Hepatic stellate cell (primary cell): ENCODE measurements at regions not wholly inside any gene's neighbourhood (a gene's known extent, or its start where the extent isn't known, plus 50 kb on each side); places are given as distances from the start of the nearest gene placed in this dataset.
A peak's percentile ranks its signal among the peaks of the same experiment; 100 is the strongest.

Experiments used
- DNase-seq: peaks from one replicate; pipeline ENCODE4 v3.0.0; 2011; ENCODE audit warnings: low spot score

GRCh38 chrX:68927178-68927577 is 98.4 kb downstream of the EFNB1 start:
- no peak for DNase-seq

- no peak for DNase-seq
Observed at GRCh38 chrX:68923147-68923546, 94.3 kb downstream of the EFNB1 start.

- DNase-seq, result no peak
Observed at GRCh38 chrX:68922013-68922412, 93.2 kb downstream of the EFNB1 start.

GRCh38 chrX:68920561-68920960 is 91.7 kb downstream of the EFNB1 start:
- no peak for DNase-seq

GRCh38 chrX:68919707-68920106 is 90.9 kb downstream of the EFNB1 start:
- no peak for DNase-seq

- DNase-seq, result no peak
Observed at GRCh38 chrX:68918202-68918601, 89.4 kb downstream of the EFNB1 start.

- no peak for DNase-seq
Observed at GRCh38 chrX:68917799-68918198, 89.0 kb downstream of the EFNB1 start.

GRCh38 chrX:68916891-68917290 is 88.1 kb downstream of the EFNB1 start:
- DNase-seq, result no peak

GRCh38 chrX:68915778-68916177 is 87.0 kb downstream of the EFNB1 start:
- no peak for DNase-seq

GRCh38 chrX:68914479-68914946 is 85.7 kb downstream of the EFNB1 start:
- no peak for DNase-seq

GRCh38 chrX:68913249-68913547 is 84.4 kb downstream of the EFNB1 start:
- no peak for DNase-seq

- no peak for DNase-seq
Observed at GRCh38 chrX:68912113-68912512, 83.3 kb downstream of the EFNB1 start.

- DNase-seq, result no peak
Observed at GRCh38 chrX:68910731-68911428, 82.1 kb downstream of the EFNB1 start.

- DNase-seq, result no peak
Observed at GRCh38 chrX:68909945-68910344, 81.1 kb downstream of the EFNB1 start.

- no peak for DNase-seq
Observed at GRCh38 chrX:68908071-68908470, 79.2 kb downstream of the EFNB1 start.

- no peak for DNase-seq
Observed at GRCh38 chrX:68902706-68903504, 74.1 kb downstream of the EFNB1 start.

- DNase-seq, result no peak
Observed at GRCh38 chrX:68901519-68901918, 72.7 kb downstream of the EFNB1 start.

GRCh38 chrX:68898598-68898997 is 69.8 kb downstream of the EFNB1 start:
- DNase-seq, result no peak

- no peak for DNase-seq
Observed at GRCh38 chrX:68897118-68897945, 68.5 kb downstream of the EFNB1 start.

GRCh38 chrX:68896581-68896980 is 67.8 kb downstream of the EFNB1 start:
- DNase-seq, result no peak

- DNase-seq, result no peak
Observed at GRCh38 chrX:68895778-68896177, 67.0 kb downstream of the EFNB1 start.

- DNase-seq, result peak; percentile 45
Observed at GRCh38 chrX:68895341-68895755, 66.5 kb downstream of the EFNB1 start.
